NCI-H2227 (cell line): ENCODE measurements at regions not wholly inside any gene's neighbourhood (a gene's known extent, or its start where the extent isn't known, plus 50 kb on each side); places are given as distances from the start of the nearest gene placed in this dataset.

Source experiments
- DNase-seq: peaks from one replicate; lab custom pipeline; 2025; ENCODE audit not compliant: unreplicated experiment; lab: John Stamatoyannopoulos, UW

DNA sequence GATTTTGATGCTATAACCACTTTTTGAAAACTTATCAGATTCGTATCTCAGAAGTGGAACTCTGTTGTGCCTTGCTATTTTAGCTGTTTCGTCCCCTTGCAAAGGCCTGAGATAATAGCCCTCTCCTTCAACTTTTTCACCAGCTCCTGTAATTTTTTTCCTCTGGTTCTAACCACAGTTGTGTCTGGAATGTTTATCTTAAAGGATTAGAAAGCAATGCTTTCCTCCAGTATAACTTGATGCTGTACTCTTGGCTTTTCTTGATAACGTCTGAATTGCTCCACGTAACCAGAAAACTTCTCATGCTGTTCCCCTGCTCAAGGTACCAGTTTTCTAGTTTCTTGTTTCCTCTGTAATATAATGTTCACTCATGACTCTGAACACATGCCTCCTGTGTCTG, 209.4 kb downstream of the DTWD2 start:
- DNase-seq = no peak

DNA sequence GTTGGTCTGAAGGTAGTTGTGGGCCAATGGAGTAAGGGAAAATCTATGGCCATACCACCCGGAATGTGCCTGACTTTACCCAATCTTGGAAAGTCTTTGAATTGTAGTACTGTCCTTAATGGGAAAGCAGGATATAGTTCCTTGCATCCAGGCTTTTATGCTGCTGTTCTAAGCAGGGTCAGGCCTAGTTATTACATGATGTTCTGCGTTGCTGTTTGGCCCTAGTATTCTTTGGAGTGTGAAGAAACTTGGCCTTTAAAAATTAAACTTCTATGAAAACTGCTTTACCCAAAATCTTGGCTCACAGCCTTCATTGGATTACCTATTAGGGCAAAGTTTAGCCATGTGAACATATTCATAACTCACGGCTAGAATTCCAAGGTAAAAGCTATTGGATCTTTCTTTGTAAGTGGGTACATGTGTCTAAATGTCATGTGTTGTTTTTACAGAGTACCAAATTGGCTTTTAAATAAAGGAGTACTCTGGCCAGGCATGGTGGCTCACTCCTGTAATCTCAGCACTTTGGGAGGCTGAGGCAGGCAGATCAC, 211.1 kb downstream of the DTWD2 start:
- no peak for DNase-seq

DNA sequence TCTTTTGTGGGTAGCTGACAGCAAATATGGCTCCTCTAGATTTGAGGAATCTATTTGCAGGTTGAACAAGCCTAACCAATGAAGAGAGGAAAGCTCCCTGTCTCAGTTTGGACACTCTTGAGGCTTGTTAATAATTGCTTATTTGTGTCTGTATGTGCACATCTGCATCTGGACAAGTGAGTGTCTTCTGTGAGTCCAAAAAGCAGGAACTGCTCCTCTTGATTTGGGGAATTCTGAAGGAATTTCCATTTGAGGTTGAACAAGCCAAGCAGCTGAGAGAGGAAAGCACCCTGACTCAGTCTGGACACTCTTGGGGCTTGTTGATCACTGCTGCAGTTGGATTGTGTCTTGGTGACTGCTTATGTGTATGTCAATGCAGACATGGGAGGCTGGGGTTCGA, 211.6 kb downstream of the DTWD2 start:
- no peak for DNase-seq

DNA sequence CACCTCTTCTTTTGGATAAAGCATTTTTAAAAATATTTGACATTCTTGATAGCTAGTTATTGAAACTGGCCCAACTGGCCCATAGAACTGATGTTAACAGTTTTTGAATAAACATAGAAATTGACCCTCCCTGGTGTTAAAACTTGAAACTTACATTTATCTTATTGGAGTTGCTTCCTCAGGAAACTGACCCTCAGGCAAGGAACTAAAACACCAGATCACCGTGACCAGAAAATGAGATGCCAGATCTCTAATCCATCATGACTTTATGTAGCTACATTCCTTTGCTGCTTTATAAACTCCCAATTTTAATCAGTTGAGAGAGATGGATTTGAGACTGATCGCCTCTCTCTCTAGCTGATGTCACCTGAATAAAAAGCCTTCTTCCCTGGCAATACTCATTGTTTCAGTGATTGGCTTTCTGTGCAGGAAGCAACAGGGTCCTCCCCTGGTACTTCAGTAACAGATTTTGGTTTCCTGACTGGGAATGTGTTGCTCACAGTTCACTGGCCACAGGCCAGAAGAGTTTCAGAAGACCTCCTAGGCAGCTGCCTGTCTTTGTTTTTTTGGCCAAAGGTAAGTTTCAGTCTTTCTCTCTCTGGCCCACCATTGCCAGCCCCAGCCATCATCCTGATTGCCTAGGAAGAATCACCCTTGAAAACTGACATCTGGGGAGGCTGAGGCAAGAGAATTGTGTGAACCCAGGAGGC, 212.4 kb downstream of the DTWD2 start:
- DNase-seq = no peak

DNA sequence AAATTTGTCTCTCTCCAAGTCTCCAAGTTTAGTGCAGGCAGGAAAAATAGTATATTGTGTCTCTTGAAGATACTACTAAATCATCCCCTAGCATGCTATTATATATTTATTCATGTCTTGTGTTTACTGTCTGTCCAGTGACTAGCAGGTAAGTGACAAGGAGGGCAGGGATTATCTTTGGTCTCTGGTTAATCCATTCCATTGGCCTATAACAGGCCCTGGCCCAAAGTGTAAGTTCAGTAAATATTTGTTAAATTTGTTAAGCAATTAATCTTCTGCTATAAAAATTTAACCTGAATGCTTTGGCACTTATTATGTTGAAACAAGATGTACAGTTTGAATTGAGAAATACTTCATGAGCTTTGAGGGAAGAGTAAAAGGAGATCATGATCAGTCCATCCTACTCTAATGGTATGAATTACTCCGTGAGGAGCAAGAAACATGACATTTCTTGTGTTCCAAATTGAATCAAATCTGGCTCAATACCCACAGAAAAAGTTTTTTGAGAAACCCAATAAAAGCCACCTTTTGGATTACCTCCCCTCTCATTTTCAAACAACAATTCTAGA, 219.7 kb downstream of the DTWD2 start:
- DNase-seq = no peak

DNA sequence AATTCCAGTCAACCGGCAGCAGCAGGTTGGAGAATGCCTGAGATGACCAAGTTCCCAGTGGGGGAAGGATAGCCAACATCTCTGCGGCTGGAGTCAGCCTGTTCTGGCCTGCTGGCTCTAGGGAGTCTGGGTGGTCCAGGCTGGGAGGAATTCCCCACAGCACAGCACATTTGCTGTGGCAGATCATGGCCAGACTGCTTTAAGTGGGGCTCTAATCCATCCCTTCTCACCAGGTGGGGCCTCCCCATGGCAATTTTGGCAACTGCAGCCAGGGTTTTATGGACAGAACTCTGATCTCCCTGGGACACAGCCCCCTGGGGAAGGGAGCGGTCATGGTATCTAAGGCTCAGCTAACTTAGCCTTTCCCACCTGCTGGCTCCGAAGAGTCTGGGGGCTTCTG, 226.1 kb downstream of the DTWD2 start:
- no peak for DNase-seq

DNA sequence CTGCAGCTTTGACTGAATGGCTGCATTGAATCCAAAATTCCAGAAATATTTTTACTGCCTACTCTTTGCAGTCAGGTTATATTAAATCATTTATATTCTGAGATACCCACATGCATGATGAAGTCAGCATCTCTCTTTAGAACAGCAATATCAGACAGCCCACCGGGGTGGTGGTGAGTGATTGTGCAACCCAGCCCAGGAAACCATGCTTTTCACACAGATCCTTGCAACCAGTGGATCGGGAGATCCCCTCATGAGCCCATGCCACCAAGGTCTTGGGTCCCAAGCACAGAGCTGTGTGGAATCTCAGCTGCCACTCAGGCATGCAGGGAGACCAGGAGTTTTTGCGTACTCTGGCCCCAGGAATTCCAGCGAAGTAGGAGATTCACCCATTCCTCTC, 226.5 kb downstream of the DTWD2 start:
- DNase-seq = no peak

DNA sequence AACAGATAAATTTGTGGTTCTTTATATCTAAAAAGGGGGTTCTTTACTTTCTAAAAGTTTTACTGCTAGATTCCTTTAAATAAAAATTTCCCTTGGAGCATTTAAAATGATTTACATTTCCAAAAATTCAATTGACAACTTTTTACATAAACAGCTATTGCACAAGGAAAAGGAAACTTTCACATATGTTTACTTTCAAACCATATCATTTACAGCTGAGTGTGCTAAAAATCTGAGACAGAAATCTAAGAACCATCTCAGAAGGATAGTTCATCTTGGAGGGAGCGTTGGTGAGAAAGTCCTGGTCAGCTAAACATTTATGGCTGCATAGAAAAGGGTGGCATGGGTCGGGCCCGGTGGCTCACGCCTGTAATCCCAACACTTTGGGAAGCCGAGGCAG, 235.4 kb downstream of the DTWD2 start:
- DNase-seq = no peak

DNA sequence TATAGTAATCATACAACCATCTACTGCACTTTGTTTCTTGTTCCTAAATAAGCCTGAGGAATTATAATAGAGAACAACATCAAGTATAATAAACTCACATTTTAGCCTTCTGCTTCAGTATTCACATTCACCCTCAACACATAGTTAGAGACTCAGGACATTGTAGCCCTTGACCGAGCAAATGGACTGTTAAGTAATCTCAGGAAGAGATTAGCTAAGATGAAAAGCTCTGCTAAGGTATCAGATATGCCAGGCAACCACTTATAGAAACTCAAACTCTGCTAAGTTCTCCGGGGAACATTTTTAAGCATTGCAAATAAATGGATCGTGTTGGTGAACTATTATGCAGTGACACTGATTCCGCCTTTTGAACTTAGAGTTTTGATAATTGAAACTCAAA, 252.0 kb downstream of the DTWD2 start:
- DNase-seq = no peak

DNA sequence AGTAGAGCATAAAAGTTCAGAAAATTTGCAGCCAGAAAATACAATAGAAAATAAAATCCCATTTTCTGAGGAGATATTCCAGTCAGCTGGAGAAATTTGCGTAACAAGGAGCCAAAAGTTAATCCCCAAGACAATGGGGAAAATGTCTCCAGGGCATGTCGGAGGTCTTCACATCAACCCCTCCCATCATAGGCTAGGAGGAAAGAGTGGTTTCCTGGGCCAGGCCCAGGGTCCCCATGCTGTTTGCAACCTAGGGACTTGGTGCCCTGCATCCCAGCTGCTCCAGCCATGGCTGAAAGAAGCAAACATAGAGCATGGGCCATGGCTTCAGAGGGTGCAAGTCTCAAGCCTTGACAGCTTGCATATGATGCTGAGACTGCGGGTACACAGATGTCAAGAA, 255.0 kb downstream of the DTWD2 start:
- no peak for DNase-seq

DNA sequence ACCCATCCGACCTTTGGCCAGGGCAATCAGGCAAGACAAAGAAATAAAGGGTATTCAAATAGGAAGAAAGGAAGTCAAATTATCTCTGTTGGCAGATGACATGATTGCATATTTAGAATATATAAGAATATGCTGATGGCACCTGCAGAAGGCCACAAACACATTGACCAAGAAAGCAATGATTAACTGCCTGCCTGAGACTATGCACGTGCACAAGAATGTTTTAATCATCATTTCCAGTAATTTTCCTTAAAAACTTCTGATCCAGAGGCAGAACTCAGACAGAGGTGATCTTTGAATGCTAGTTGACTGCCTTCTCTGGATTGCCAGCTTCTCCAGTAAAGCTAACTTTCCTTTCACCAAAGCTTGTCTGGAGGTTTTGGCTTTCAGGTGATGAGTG, 260.2 kb downstream of the DTWD2 start:
- no peak for DNase-seq

DNA sequence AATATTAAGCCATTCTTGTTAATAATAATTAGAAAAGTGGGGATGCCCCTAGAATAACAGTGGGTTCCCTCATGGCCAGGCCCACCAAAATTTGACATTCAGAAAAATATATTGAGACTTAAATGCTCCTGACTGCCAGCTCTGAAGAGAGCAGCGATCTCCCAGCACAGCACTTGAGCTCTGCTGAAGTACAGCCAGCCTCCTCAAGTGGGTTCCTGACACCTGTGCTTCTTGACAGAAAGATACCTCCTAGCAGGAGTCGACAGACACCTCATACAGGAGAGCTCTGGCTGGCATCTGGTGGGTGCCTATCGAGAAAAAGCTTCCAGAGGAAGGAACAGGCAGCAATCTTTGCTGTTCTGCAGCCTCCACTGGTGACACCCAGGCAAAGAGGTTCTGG, 261.5 kb downstream of the DTWD2 start:
- DNase-seq = no peak

DNA sequence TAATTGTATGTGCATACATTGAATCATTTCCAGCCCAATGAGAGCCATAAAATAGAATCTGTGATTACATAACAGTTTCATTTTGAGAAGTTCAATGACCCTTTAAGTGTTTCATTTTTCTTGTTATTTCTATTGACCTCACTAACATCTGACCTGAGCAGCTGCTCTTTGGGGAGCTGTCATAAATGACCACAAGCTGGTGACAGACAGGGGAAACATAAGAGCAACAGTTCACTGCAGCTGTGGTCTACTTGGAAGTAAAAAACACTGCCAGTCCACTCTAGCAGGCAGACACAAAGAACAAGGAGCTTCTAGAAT, 265.4 kb downstream of the DTWD2 start:
- no peak for DNase-seq

DNA sequence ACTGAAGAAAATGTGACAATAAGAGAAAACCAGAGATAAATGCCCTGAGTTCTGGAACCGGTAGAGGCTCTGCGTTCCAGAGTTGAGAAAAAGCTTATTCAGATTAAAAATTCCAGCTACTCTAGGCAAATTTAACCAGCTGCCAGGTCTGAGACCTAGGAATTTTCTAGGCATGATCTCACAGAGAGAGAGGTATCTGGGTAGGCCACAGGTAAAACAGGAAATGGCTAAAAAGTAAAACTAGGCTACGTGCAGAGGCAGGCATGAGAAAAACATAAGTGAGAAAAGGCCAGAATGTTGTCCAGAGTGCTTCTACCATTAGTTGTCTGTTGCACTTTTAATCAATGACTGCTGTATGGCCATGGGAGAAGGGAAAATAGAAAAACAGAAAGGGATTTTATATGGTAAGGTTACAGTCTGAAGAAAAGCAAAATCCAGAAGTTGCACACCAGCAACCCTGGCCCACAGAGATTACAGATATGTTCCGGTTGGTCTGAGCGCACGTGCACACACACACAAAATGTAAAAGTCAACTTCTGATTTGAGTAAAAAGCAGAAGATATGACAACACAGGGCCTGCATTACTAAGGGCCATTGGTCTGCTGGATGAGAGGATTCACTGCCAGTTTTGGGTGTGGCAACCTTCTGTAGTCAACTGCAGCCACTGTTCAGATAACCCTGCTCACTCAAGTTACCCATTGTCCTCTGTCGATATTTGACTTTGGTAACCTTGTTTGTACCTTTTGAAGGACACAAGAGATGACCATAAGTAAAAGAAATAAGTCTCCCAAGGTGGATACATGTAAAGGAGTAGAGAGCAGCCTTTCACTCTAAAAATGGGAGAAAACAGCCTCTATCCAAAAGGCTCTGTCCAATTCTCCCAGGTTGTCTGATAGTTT, 266.0 kb downstream of the DTWD2 start:
- no peak for DNase-seq

DNA sequence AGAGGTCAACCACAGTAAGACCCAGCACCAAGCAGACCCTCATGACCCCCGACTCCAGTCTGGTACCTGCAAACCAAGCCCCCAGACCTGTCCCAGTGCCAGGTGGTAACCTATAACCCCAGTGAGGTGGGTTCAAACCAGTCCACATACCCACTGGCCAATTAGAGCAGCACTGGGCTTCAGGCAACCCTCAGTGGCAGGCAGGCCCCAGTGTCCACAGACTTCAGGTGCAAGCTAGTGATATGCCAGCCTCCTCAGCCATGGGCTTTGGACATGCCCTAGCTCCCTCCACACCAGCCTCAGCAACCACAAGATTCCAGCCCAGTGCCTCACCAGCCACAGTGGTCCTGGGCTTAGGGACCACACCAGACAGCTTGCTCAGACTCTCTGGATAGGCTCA, 276.6 kb downstream of the DTWD2 start:
- DNase-seq = no peak

DNA sequence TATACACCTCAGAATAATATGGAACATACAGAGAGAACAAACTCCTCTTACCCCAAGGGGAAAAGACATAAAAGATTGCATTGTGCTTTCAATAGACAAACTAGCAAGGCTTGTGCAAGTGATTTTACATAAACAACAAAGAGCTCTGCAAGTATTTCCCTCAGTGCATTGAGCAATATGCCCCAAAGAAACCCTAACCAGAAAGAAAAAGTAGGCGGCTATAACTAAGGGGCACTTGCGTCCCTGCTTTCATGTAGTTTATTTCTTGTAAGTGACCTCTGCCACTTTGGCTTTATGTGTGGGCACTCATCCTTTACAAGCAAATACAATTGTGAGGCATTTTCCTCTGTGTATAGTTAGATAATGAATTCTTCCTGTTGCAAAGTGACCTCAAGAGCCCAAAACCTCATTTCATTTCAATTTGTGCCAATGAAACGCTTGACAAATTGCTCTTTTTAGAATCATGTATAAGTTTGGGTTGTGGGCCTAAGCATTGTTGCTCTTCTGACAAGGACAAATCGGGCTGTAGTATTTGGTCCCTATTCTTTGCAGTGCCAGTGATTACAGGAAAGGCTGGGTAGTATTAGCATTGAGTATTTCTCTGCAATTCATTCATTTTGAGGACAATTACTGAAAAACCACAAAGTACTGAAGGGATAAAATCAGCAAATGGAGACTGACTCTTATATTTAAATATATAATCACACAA, 282.2 kb downstream of the DTWD2 start:
- DNase-seq = peak; percentile 24

DNA sequence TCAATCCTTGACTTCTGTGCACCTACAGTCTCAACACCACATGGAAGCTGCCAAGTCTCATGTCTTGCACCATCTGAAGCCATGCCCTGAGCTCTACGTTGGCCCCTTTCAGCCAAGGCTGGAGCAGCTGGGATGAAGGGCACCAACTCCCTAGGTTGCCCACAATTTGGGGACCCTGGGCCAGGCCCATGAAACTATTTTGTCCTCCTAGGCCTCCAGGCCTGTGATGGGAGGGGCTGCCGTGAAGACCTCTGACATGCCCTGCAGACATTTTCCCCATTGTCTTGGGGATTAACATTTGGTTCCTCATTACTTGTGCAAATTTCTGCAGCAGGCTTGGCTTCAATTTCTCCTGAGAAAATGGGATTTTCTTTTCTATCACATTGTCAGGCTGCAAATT, 285.1 kb downstream of the DTWD2 start:
- no peak for DNase-seq

DNA sequence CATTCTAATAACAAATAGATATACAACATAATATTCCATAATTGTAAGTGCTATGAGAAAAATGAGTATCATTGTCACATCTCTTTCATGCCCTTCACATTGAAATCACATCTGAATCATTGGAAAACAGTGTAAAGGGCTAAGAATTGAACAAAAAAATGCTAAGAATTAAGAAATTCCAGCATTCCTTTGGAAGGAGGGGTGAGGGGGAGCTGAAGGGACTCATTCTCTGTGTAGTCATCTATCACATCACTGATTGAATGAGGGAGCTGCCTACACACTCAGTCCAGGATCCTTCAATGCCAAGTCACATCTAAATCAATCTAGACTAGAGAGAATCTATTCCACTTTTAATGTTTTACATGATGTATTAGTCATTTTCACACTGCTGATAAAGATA, 286.6 kb downstream of the DTWD2 start:
- DNase-seq = no peak

DNA sequence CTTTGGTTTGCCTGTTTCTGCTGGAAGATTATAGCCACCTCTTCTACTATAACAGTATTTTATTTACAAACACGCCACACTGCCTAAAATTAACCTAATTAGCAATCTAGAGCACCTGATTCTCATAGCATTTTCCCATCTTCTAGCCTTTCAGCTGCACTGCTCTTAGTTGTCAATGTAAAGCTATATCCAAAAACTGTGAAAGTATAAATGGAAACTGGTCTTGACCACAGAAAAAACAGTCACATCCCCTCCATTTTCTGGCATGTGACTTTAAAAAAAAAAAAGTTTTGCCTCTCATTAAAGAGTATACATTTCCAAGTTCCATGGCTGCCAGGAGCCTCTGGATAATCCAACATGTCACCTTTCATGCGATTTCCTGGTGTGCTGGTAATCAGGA, 287.8 kb downstream of the DTWD2 start:
- DNase-seq = no peak

DNA sequence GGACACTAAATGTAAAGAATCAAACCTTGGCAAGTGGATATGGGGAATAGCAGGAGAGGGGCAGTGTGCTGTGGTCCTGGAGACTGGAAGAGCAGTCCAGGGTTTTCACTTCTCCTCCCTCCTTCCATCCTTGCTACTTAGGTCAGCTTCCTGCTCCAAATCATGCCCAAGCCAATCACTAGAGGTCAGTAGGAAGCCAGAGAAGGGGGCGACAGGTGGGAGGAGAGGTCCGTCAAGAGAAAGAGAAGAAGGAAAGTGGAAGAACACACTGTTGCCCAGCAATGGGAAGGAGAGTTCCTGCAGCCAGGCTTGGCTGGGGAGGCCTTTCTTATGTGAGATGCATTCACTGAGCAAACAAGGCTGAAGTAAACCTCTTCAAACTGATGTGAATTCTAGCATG, 289.6 kb downstream of the DTWD2 start:
- no peak for DNase-seq

DNA sequence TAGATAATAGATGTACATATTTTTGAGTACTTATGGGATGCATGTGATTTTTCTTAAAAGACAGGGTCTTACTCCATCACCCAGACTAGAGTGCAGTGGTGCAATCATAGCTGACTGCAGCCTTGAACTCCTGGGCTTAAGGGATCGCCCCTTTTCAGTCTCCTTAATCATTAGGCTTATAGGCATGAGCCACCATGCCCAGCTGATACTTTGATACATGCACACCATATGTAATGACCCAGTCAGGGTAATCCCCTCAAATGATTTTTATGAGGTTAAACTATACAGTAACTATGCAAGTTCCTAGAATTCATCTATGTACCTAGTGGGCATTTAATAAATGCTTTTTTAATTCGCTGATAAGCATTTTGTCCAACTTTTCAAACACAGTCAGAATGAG, 292.3 kb downstream of the DTWD2 start:
- DNase-seq = no peak
